Lower lobe of right lung (tissue), 2 donors: ENCODE measurements at regions not wholly inside any gene's neighbourhood (a gene's known extent, or its start where the extent isn't known, plus 50 kb on each side); places are given as distances from the start of the nearest gene placed in this dataset.

Source experiments
- ATAC-seq, 2 donors: fragments of 200-7000 bp; cut with Tn5 transposase; one replicate each; pipeline ENCODE4 v1.9.1; 2020 to 2022; ENCODE audit warnings: mild to moderate bottlenecking in 2 of 2, moderate library complexity in 2 of 2
- DNase-seq: peaks from one replicate; pipeline ENCODE4 v3.0.0-alpha.2; 2020
- H3K27ac ChIP-seq: fragments of 200-600 bp; one replicate; pipeline ENCODE4 v1.8.0; 2022
- H3K27me3 ChIP-seq: fragments of 200-600 bp; one replicate; pipeline ENCODE4 v1.8.0; 2022; ENCODE audit warnings: low read depth
- H3K36me3 ChIP-seq: fragments of 200-600 bp; one replicate; pipeline ENCODE4 v1.8.0; 2022; ENCODE audit warnings: mild to moderate bottlenecking
- H3K4me1 ChIP-seq: fragments of 200-600 bp; one replicate; pipeline ENCODE4 v1.8.0; 2022
- H3K4me3 ChIP-seq: fragments of 200-600 bp; one replicate; pipeline ENCODE4 v1.8.0; 2022; ENCODE audit warnings: mild to moderate bottlenecking
- H3K9me3 ChIP-seq: fragments of 200-600 bp; one replicate; pipeline ENCODE4 v1.8.0; 2022
- intact Hi-C: fragments of 100-400 bp; cut with DNase I; formaldehyde crosslinking; loops from one replicate; pipeline ENCODE4 v1.11.0; 2022
- TF ChIP-seq, protein P1 (sequence below): fragments of 200-600 bp; IDR thresholded peaks from one replicate; pipeline ENCODE4 v1.8.0; 2022; ENCODE audit warnings: antibody characterized with exemption, mild to moderate bottlenecking
- donor health status: DM: no; HTN: yes; CAD: no; lungs with severe emphysema.

DNA sequence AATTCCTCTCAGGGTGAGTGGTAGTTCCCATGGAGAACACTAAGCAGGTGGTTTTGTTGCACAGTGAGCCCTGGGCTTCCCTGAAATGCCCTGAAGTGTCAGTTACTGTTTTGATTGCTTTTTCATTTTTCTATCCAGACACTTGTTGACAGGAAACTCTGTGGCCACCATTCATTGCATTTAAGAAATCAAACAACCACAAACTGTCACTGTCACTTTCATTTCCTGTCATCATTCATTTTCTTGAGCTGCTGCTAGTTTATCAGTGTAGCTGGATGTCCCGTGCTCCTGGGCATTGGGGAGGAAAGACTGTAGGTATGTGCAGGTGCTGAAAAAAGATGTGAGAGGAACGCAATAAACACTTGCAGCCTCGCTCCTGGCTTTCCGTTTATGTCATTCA is 891.6 kb upstream of the ZEB2 start:
- TF ChIP-seq, protein P1, sequence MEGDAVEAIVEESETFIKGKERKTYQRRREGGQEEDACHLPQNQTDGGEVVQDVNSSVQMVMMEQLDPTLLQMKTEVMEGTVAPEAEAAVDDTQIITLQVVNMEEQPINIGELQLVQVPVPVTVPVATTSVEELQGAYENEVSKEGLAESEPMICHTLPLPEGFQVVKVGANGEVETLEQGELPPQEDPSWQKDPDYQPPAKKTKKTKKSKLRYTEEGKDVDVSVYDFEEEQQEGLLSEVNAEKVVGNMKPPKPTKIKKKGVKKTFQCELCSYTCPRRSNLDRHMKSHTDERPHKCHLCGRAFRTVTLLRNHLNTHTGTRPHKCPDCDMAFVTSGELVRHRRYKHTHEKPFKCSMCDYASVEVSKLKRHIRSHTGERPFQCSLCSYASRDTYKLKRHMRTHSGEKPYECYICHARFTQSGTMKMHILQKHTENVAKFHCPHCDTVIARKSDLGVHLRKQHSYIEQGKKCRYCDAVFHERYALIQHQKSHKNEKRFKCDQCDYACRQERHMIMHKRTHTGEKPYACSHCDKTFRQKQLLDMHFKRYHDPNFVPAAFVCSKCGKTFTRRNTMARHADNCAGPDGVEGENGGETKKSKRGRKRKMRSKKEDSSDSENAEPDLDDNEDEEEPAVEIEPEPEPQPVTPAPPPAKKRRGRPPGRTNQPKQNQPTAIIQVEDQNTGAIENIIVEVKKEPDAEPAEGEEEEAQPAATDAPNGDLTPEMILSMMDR: no peak
- Histone ChIP-seq H3K4me1 (no peaks in the 10 kb centered on the region), H3K4me3 (no peak overlapping the region), H3K9me3 (no peaks in the 10 kb centered on the region), H3K36me3 (no peaks in the 10 kb centered on the region), H3K27ac (no peak overlapping the region), H3K27me3 (no peaks in the 10 kb centered on the region)
- ATAC-seq (no peak), DNase-seq (no peak)
- intact Hi-C loops: no loop called here

DNA sequence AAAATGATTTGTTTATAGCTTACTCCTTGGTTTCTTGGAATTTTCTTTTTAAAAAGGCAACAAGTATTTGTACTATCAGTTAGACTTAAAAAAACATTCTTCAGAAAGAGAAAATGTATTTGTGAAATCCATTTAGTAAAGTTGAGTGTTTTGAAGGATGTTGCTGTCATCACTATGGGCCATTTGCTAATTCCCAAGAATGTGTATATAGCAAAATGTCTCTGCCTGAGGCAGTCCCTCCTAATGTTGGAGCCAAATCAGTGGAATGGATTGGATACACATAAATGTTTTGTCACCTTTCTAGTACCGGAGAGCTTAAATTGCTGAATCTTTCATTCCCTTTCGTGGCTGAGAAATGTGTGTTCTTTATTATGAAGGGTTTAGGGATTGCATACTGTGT is 890.2 kb upstream of the ZEB2 start:
- ATAC-seq (no peak), DNase-seq (no peak)
- H3K36me3 ChIP-seq: no peaks in the 10 kb centered on the region
- H3K4me1 ChIP-seq: no peaks in the 10 kb centered on the region
- no peaks in the 10 kb centered on the region for H3K27me3 ChIP-seq
- no peaks in the 10 kb centered on the region for H3K9me3 ChIP-seq
- TF ChIP-seq, protein P1: no peak
- no peak overlapping the region for H3K27ac ChIP-seq
- intact Hi-C loops: no loop called here
- H3K4me3 ChIP-seq: no peak overlapping the region

DNA sequence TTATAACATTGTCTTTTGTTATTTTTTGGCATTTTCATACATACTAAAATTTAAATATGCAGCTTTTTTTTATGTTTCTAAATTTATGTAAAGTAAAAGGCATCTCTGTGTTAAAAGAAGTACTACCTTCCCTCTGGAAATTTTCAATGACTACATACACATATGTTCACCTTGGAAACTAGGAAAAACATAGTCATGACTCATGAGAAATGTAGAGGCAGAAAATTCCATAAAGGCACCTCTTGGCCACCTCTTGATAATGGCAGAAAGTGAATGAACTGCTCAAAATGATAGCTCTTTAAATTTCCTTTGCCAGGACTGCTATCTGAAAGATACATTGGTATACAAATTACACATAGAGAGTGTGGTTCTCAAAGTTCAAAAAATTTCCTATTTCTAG is 889.1 kb upstream of the ZEB2 start:
- TF ChIP-seq, protein P1: no peak
- no peaks in the 10 kb centered on the region for H3K27me3 ChIP-seq
- H3K4me3 ChIP-seq: no peak overlapping the region
- no peak overlapping the region for H3K27ac ChIP-seq
- no peak for DNase-seq
- H3K36me3 ChIP-seq: no peaks in the 10 kb centered on the region
- intact Hi-C loops: no loop called here
- no peaks in the 10 kb centered on the region for H3K9me3 ChIP-seq
- ATAC-seq: no peak
- H3K4me1 ChIP-seq: no peaks in the 10 kb centered on the region

DNA sequence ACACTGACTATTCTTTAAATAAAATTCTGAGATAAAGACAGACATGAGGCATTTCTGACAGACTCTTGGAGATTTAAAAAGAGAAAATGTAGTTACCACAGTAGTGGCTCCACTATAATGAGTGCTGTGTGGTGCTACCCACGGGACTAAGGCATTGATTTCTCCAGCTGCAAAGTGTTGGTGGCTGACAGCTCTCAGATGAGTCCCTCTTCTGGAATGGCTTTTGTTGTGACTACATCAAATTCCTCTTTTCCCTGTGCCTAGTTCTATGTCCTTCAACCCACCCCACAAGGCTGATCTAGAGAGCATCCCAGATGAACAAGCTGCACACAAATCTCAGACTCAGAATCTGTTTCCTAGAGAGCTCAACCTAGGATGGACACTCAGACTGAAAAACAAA is 884.8 kb upstream of the ZEB2 start:
- DNase-seq (no peak), ATAC-seq (no peak)
- Histone ChIP-seq H3K27me3 (no peaks in the 10 kb centered on the region), H3K27ac (no peak overlapping the region), H3K4me3 (no peak overlapping the region), H3K36me3 (no peaks in the 10 kb centered on the region), H3K4me1 (no peaks in the 10 kb centered on the region), H3K9me3 (no peaks in the 10 kb centered on the region)
- TF ChIP-seq, protein P1: no peak
- intact Hi-C loops: no loop called here

DNA sequence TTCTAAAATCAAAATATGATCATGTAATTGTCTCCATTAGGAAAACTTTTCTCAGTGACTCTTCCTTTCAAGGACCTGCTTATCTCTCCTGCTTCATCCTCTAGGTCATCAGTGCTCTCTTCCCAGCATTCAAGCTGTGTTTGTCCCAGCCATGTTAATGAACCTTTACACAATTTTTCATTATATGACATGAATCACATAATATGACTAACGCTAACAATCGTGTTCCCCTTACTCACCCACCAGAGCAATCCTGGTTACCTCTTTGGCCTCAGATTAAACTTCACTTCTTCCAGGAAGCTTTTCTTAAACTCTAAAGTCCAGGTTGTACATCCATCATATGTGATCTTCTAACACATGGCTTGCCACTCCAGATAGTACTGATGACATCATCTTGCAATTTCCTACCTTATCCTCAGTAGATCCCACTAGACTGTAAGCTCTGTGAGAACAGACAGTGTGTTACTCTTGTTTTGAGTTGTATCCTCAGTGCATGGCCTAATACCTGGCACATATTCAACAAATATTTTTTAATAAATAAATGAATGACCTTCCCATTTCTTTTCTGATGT is 882.9 kb upstream of the ZEB2 start:
- Histone ChIP-seq H3K36me3 (no peaks in the 10 kb centered on the region), H3K27ac (no peak overlapping the region), H3K9me3 (no peaks in the 10 kb centered on the region), H3K4me3 (no peak overlapping the region), H3K4me1 (no peaks in the 10 kb centered on the region), H3K27me3 (no peaks in the 10 kb centered on the region)
- ATAC-seq (no peak), DNase-seq (no peak)
- intact Hi-C loops: no loop called here
- TF ChIP-seq, protein P1: no peak

DNA sequence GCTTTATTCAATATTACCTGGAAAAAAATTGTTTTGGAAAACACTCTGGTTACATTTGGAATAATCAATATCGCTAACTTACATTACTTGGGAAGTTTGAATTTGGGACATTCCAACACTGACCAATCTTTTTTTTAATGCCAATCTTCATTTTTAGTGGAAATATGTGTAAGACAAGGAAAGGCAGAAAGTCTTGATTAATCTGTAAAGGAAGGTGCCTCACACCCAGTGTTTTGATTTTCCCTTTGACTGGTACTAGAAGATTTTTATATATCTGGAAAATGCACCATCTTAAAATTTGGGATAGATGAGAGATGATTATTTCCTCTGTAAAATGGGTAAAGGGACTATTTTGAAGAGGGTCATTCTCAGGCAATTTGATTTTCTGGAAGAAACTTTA is 879.2 kb upstream of the ZEB2 start:
- TF ChIP-seq, protein P1: no peak
- H3K36me3 ChIP-seq: no peaks in the 10 kb centered on the region
- H3K4me3 ChIP-seq: no peak overlapping the region
- intact Hi-C loops: no loop called here
- ATAC-seq (no peak), DNase-seq (no peak)
- no peaks in the 10 kb centered on the region for H3K9me3 ChIP-seq
- no peaks in the 10 kb centered on the region for H3K27me3 ChIP-seq
- H3K27ac ChIP-seq: no peak overlapping the region
- no peaks in the 10 kb centered on the region for H3K4me1 ChIP-seq
